IPS-15b (cell line): ENCODE measurements at regions not wholly inside any gene's neighbourhood (a gene's known extent, or its start where the extent isn't known, plus 50 kb on each side); places are given as distances from the start of the nearest gene placed in this dataset.

ENCODE experiments used
- H3K27me3 ChIP-seq: one replicate; pipeline ENCODE4 v1.6.1; 2013; ENCODE audit warnings: low read length; ENCODE audit not compliant: control insufficient read depth, insufficient read depth
- H3K36me3 ChIP-seq: one replicate; pipeline ENCODE4 v1.6.1; 2013; ENCODE audit warnings: low read length; ENCODE audit not compliant: control insufficient read depth, insufficient read depth
- H3K4me1 ChIP-seq: one replicate; pipeline ENCODE4 v1.6.1; 2013; ENCODE audit warnings: mild to moderate bottlenecking, low read length; ENCODE audit not compliant: control insufficient read depth, insufficient read depth
- H3K4me3 ChIP-seq: one replicate; pipeline ENCODE4 v1.5.1; 2013; ENCODE audit warnings: low read depth, low read length
- H3K9ac ChIP-seq: one replicate; pipeline ENCODE4 v1.6.1; 2013; ENCODE audit warnings: low read depth, mild to moderate bottlenecking, low read length
- H3K9me3 ChIP-seq: one replicate; pipeline ENCODE4 v1.6.1; 2013; ENCODE audit warnings: mild to moderate bottlenecking, low read length; ENCODE audit not compliant: control insufficient read depth, insufficient read depth

DNA sequence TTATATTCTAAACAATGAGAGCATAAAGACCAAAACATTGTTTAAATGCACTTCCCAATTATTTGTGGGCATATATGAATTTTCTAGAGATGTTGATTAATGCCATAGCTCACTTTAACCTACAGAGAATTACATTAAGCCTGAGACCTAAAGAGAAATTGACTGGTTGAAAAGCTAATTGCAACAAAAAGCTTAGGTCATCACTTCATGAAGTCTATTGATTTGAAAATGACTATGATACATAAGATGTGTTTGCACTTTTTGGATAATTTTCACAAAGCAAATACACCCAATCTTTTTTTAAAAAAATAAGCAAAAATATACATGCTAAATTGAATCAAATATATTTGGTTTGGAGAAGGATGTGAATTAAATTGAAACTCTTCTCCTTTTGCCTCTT is 532.8 kb upstream of the GOLIM4 start:
- no peaks in the 10 kb centered on the region for H3K36me3 ChIP-seq
- H3K4me1 ChIP-seq, result no peaks in the 10 kb centered on the region
- H3K4me3 ChIP-seq, result no peak overlapping the region
- no peaks in the 10 kb centered on the region for H3K9me3 ChIP-seq
- no peaks in the 10 kb centered on the region for H3K27me3 ChIP-seq
- no peak overlapping the region for H3K9ac ChIP-seq

DNA sequence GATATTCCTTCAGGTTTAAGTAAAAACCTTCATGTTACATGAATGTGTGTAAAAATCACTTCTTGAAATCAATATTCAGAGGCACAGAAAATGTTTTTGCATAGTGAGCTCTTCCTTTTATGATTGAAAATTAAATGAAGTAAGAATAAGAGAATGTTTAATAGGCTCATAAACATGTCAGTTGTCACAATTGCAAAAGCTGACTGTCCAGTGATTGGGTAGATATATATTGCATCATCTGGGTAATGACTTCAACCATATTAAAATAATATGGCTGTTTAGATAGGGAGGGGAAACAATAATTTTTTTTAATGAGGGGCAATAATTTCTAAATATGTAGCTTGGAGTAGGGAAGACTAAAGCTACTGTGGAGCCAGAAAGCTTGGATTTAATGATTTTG is 529.8 kb upstream of the GOLIM4 start:
- Histone ChIP-seq H3K9ac (no peak overlapping the region), H3K36me3 (no peaks in the 10 kb centered on the region), H3K27me3 (no peaks in the 10 kb centered on the region), H3K4me3 (no peak overlapping the region), H3K4me1 (no peaks in the 10 kb centered on the region), H3K9me3 (no peaks in the 10 kb centered on the region)

DNA sequence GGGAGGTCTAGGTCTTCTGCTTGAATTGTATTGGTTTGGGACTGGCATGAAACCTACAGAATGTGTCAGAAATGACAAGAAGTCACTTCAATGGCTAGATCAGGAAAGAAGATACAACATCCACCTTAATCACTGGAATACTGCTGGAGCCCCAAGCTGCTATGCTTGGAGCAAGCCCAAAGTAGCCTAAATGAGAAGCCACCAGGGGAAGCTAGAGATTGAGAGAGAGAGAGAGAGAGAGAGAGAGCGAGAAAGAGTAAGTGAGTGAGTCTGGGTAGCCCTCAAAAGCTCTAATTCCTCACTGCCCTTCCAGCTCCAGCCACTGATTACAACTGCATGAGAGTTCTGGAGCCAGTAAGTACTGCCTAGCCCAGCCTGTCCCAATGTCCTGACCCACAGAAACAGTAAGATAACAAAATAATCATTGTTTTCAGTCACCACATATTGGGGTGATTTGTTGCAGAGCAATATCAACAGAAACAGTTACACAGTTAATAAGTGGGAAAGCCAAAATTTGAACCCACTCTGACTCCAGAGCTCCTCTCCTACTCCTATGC is 529.2 kb upstream of the GOLIM4 start:
- Histone ChIP-seq H3K36me3 (no peaks in the 10 kb centered on the region), H3K4me1 (no peaks in the 10 kb centered on the region), H3K4me3 (no peak overlapping the region), H3K9me3 (no peaks in the 10 kb centered on the region), H3K9ac (no peak overlapping the region), H3K27me3 (no peaks in the 10 kb centered on the region)

DNA sequence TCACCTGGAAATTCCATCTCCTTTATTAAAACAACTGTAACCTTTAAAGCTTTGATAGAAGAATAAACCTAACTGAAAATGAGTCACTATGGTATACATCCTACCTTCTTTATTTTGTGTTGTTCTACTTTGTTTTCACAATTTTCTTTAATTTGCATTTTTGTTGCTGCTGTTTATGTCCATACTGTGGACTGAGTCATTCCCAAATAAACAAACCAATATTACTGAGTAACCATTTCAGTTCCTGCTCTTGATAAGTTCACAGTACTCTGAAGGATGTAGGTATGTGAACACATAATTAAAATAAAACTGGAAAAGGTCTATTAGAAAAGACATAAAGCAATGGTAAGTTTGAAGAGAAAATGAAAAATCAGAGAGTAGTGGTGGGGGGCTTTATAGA is 528.5 kb upstream of the GOLIM4 start:
- Histone ChIP-seq H3K36me3 (no peaks in the 10 kb centered on the region), H3K27me3 (no peaks in the 10 kb centered on the region), H3K9ac (no peak overlapping the region), H3K4me1 (peaks cover 5% of the 10 kb centered on the region), H3K9me3 (no peaks in the 10 kb centered on the region), H3K4me3 (no peak overlapping the region)

DNA sequence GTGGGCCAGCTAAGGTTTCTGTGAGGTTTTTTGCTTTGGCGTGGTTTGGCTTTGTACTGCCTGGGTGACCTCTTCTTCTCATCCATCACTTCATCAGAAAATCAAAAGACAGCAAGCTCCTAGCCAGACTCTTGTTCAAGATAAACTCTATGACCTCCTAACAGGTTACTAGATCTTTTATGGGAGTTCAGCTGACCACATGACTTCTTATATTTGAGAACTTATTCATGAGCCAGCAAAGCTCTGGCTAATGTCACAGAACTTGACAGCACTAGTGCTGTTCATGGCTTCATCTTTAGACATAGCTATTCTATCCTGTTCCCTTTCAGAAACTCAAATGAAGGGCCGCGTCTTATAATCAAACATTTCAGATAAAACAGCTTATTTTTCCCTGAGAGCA is 527.1 kb upstream of the GOLIM4 start:
- Histone ChIP-seq H3K27me3 (no peaks in the 10 kb centered on the region), H3K4me3 (no peak overlapping the region), H3K9me3 (no peaks in the 10 kb centered on the region), H3K9ac (no peak overlapping the region), H3K36me3 (no peaks in the 10 kb centered on the region), H3K4me1 (peaks cover 17% of the 10 kb centered on the region)

DNA sequence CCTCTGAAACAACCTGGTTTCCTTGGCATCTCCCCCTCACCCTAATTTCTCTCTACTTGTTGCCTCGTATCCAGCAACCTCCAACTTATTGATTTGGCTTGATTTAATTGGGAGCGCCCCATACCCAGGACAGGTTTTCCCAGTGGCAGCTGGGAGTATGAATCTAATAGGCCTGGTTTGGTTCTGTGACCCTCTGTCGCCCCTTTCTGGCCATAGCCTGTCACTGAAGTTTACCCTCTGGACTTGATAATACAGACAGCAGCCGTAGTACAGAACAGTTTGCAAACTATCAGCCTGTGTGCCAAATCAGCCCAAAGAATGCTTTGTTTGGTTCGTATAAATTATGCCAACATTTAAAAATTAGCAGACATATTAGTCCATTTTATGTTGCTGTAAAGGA is 525.1 kb upstream of the GOLIM4 start:
- H3K36me3 ChIP-seq, result no peaks in the 10 kb centered on the region
- no peaks in the 10 kb centered on the region for H3K27me3 ChIP-seq
- no peak overlapping the region for H3K9ac ChIP-seq
- peaks cover 31% of the 10 kb centered on the region for H3K4me1 ChIP-seq
- no peaks in the 10 kb centered on the region for H3K9me3 ChIP-seq
- H3K4me3 ChIP-seq, result no peak overlapping the region

DNA sequence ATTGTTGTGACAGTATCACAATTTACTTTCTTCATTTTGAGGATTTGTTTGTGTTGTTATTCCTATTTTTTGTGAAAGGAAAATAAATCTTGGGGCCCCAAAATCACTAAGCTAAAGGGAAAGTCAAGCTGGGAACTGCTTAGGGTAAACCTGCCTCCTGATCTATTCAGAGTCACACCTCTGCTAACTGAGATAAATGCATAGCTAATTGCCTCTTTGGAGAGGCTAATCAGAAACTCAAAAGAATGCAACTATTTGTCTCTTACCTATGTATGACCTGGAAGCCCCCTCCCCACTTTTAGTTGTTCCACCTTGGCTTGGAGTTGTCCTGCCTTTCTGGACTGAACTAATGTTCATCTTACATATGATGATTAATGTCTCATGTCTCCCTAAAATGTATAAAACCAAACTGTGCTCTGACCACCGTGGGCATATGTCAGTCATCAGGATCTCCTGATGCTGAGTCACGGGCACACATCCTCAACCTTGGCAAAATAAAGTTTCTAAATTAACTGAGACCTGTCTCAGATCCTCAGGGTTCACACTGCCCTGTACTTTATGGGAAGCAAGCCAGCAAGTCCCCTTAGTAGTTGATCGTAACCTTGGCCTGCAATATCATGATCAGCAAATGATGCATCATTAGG is 523.2 kb upstream of the GOLIM4 start:
- Histone ChIP-seq H3K27me3 (no peaks in the 10 kb centered on the region), H3K9me3 (no peaks in the 10 kb centered on the region), H3K4me1 (peaks cover 48% of the 10 kb centered on the region), H3K4me3 (no peak overlapping the region), H3K36me3 (no peaks in the 10 kb centered on the region), H3K9ac (no peak overlapping the region)

DNA sequence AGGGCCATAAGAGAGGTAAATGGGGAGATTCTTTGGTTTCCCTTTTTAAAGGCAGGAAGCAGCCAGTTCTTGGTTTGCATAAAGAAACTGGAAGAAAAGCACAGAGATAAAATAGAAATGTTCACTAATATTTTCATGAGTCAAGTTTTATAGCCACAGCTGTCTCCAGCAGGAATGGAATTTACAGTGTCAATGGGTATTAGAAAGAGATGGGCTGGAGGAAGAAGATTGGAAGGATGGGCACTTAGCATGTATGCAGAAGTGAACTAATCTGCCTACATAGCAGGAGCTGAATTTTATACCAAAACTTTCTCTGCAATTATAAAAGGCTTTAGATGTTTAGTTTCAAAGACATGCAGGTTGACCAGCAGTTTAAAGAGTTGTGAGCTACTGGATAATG is 521.9 kb upstream of the GOLIM4 start:
- H3K9ac ChIP-seq, result no peak overlapping the region
- H3K4me3 ChIP-seq, result no peak overlapping the region
- no peaks in the 10 kb centered on the region for H3K27me3 ChIP-seq
- H3K4me1 ChIP-seq, result peaks cover 48% of the 10 kb centered on the region
- H3K36me3 ChIP-seq, result no peaks in the 10 kb centered on the region
- H3K9me3 ChIP-seq, result no peaks in the 10 kb centered on the region

DNA sequence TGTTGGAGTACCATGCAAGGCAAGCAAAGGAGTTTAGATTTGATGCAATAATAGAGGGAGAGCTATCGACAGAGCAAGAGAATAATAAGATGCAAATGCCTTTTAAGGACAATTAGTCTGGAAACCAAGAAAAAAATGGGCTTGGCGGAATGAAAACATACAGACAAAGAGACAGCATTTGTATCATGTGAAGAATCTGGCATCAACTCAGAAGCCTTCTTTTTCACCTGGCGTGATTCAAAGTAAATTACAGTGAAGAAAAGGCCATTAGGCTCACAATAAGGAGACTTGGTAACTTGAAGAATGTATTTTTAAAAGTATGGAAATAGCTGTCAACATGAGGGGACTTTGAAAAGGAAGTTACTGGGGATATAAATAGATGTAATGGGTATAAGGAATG is 521.2 kb upstream of the GOLIM4 start:
- H3K4me1 ChIP-seq, result peaks cover 48% of the 10 kb centered on the region
- H3K4me3 ChIP-seq, result no peak overlapping the region
- no peaks in the 10 kb centered on the region for H3K9me3 ChIP-seq
- H3K27me3 ChIP-seq, result no peaks in the 10 kb centered on the region
- H3K9ac ChIP-seq, result no peak overlapping the region
- no peaks in the 10 kb centered on the region for H3K36me3 ChIP-seq

DNA sequence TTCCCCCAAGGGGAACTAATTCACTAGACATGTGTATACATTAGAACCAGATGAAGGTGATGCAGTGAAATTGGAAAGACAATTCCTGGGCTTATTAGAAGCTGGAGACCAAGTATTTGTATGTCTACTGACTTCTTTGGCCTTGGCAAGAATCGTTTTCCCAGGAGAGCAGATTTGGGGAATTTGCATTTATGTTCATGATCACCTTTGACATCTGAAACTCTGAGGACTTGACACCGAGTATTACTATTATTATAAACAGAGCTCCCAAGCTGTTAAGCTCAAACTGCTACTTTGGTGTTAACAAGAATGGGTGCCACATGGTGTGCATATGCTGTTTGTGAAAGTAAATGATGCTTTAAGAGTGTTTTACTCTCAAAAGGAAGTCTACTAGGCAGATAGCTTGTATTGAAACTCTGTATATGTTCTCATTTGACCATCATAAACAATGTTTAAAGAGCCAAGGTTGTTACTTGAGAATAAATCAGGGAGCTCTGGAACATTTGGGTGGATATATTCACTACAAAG is 519.8 kb upstream of the GOLIM4 start:
- Histone ChIP-seq H3K36me3 (no peaks in the 10 kb centered on the region), H3K9ac (no peak overlapping the region), H3K27me3 (no peaks in the 10 kb centered on the region), H3K4me3 (no peak overlapping the region), H3K9me3 (no peaks in the 10 kb centered on the region), H3K4me1 (peaks cover 48% of the 10 kb centered on the region)

DNA sequence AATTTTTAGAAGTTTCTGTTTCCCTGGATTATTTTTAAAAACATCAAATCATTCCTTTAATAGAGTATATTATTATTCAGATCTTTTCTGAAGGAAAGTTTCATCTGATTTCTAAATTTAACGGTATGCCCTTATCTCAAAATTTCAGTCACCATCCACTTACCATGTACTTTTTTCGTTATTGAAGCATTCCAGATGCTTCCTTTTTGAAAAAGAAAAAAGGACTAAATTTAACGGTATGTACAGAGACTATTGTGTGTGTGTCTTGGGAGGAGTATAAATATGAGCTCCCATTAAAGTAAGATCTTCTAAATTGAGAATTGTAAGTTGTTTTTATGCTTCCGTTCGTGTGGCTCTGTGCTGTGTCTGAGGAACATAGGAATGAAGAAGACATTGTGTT is 517.4 kb upstream of the GOLIM4 start:
- Histone ChIP-seq H3K4me1 (peaks cover 38% of the 10 kb centered on the region), H3K36me3 (no peaks in the 10 kb centered on the region), H3K9me3 (no peaks in the 10 kb centered on the region), H3K4me3 (no peak overlapping the region), H3K9ac (no peak overlapping the region), H3K27me3 (no peaks in the 10 kb centered on the region)

DNA sequence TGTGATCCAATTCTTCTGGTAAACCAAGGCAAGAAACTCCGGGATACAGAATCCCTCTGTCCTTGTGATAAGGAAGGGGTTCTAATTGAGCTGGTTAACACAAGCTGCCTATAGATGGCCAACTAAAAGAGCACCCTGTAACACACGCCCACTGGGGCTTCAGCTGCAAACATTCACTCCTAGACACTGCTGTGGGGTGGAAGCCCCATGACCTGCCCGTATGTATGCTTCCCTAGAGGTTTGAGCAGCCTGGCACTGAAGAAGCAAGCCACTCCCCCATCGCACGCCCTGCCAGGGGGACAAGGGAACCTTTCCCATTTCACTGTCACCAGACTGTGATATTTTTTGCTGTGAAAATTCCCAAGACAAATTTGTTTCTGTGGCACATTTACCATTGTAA is 516.9 kb upstream of the GOLIM4 start:
- Histone ChIP-seq H3K9ac (no peak overlapping the region), H3K4me3 (no peak overlapping the region), H3K36me3 (no peaks in the 10 kb centered on the region), H3K27me3 (no peaks in the 10 kb centered on the region), H3K9me3 (no peaks in the 10 kb centered on the region), H3K4me1 (peaks cover 33% of the 10 kb centered on the region)
